RWPE1 (cell line): ENCODE measurements at regions not wholly inside any gene's neighbourhood (a gene's known extent, or its start where the extent isn't known, plus 50 kb on each side); places are given as distances from the start of the nearest gene placed in this dataset.

ENCODE experiments used
- CTCF ChIA-PET: fragments of 350-600 bp; sonication (Branson Sonifier 250); formaldehyde crosslinking; extraction: SDS; loops from one replicate; lab custom pipeline; 2021; lab: Yijun Ruan, JAX
- POLR2A ChIA-PET: fragments of 400-600 bp; formaldehyde crosslinking; extraction: SDS; loops from one replicate; lab custom pipeline; 2020; ENCODE audit warnings: antibody characterized with exemption; ENCODE audit not compliant: low non-redundant PET; lab: Yijun Ruan, JAX
- DNase-seq: peaks from one replicate; pipeline ENCODE4 v3.0.0; 2012; ENCODE audit warnings: low spot score
- H3K27ac ChIP-seq: fragments of 450-650 bp; 2 replicates; pipeline ENCODE4 v1.5.1; 2017
- CTCF ChIP-seq: fragments of 450-650 bp; conservative IDR thresholded peaks from 2 replicates; pipeline ENCODE4 v1.5.1; 2017; ENCODE audit warnings: low read depth, mild to moderate bottlenecking

GRCh38 chr2:103627301-103627700, 865.5 kb downstream of the TMEM182 start:
- no peak overlapping the region for H3K27ac ChIP-seq
- no peak for DNase-seq
- ChIA-PET CTCF (interaction anchor here (0.7 kb wide), 1 partner anchor 502 kb away, joined by 4 read pairs; no protein-coding TSS in a partner anchor), POLR2A (no interaction called here)
- TF ChIP-seq CTCF: no peak

GRCh38 chr2:103638978-103639377, 877.1 kb downstream of the TMEM182 start:
- TF ChIP-seq CTCF: no peak
- POLR2A ChIA-PET: no interaction called here
- no peak for DNase-seq
- CTCF ChIA-PET: no interaction called here
- no peak overlapping the region for H3K27ac ChIP-seq

GRCh38 chr2:103656558-103656957, 894.7 kb downstream of the TMEM182 start:
- DNase-seq: peak; percentile 4
- TF ChIP-seq CTCF: no peak
- no peak overlapping the region for H3K27ac ChIP-seq
- ChIA-PET POLR2A (no interaction called here), CTCF (no interaction called here)

GRCh38 chr2:103660519-103660918, 898.7 kb downstream of the TMEM182 start:
- ChIA-PET POLR2A (no interaction called here), CTCF (no interaction called here)
- no peak for DNase-seq
- TF ChIP-seq CTCF: no peak
- H3K27ac ChIP-seq: no peak overlapping the region

- no peak for DNase-seq
- TF ChIP-seq CTCF: no peak
- ChIA-PET CTCF (no interaction called here), POLR2A (no interaction called here)
- no peak overlapping the region for H3K27ac ChIP-seq
Measured at GRCh38 chr2:103660947-103661346, 899.1 kb downstream of the TMEM182 start.

GRCh38 chr2:103664690-103665089, 902.9 kb downstream of the TMEM182 start:
- ChIA-PET POLR2A (no interaction called here), CTCF (no interaction called here)
- no peak for TF ChIP-seq CTCF

More at GRCh38 chr2:103664690-103665089, 902.9 kb downstream of the TMEM182 start:
- no peak overlapping the region for H3K27ac ChIP-seq
- DNase-seq: no peak
